ENCODE measurements at regions not wholly inside any gene's neighbourhood (a gene's known extent, or its start where the extent isn't known, plus 50 kb on each side); places are given as distances from the start of the nearest gene placed in this dataset.

DNA sequence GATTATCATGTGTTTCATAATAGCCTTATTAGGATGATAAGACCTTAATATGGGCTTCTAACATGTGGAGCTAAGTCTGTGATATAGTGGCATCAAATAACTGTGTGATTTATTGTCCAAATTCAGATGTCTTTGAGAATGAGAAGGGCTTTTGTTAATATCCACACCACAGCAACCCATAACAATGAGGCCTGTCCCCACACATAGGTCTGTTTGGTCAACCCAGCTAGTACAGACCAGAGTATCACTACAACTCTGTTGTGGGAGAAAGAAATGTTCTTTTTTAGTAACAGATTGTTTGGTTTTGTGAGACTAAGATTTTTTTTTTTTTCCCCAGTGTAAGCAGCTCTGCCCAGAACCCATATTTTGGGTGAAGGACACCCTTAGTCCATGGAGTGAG, 439.2 kb downstream of the PIK3C3 start:
- Histone ChIP-seq H3K4me2 (ENCODE audit: insufficient read depth, insufficient read length, low read length) (no peak overlapping the region), H3K27me3 (ENCODE audit: insufficient read depth, low read length) (no peaks in the 10 kb centered on the region), H3K4ac (ENCODE audit: low read depth, low read length) (no peak overlapping the region), H4K20me1 (ENCODE audit: control insufficient read depth, insufficient read depth, insufficient read length) (no peaks in the 10 kb centered on the region), H3K23ac (ENCODE audit: insufficient read length, low read depth, low read length) (no peak overlapping the region), H3T11ph (ENCODE audit: low read length) (no peak overlapping the region), H2AK5ac (ENCODE audit: insufficient read length, low read length) (no peak overlapping the region), H4K8ac (replicated peaks; ENCODE audit: insufficient read length, low read depth, low read length) (no peak overlapping the region), H2BK120ac (ENCODE audit: low read depth, low read length, poor library complexity, severe bottlenecking) (no peak overlapping the region), H3K9ac (ENCODE audit: extremely low read depth, insufficient read length, low read length) (no peak overlapping the region), H2AFZ (ENCODE audit: low read length) (no peak overlapping the region), H3K4me1 (ENCODE audit: insufficient read depth, low read length) (no peaks in the 10 kb centered on the region), H2BK20ac (ENCODE audit: low read depth, low read length, poor library complexity, severe bottlenecking) (no peak overlapping the region), H3K23me2 (ENCODE audit: insufficient read length, low read depth, low read length, poor library complexity, severe bottlenecking) (no peaks in the 10 kb centered on the region), H3K9me3 (ENCODE audit: control insufficient read depth, low read depth, low read length) (no peaks in the 10 kb centered on the region), H2BK12ac (ENCODE audit: insufficient read length, low read depth, low read length) (no peak overlapping the region), H3K79me1 (ENCODE audit: insufficient read depth, low read depth, low read length, poor library complexity, severe bottlenecking) (no peaks in the 10 kb centered on the region), H3K27ac (ENCODE audit: insufficient read length, low read depth, low read length) (no peak overlapping the region), H4K5ac (ENCODE audit: insufficient read length, low read depth, low read length) (no peak overlapping the region), H3K79me2 (ENCODE audit: insufficient read depth, low read length) (no peaks in the 10 kb centered on the region), H2BK15ac (ENCODE audit: low read depth, low read length) (no peak overlapping the region), H3K14ac (ENCODE audit: insufficient read depth, low read length) (no peak overlapping the region), H3K56ac (ENCODE audit: insufficient read length, low read depth, low read length) (no peak overlapping the region), H4K91ac (ENCODE audit: insufficient read length, low read depth, low read length) (no peak overlapping the region), H2BK5ac (ENCODE audit: insufficient read length, low read length) (no peak overlapping the region), H3K18ac (ENCODE audit: insufficient read length, low read depth, low read length) (no peak overlapping the region)
- DNase-seq = no peak
- Mint-ChIP-seq H3K27me3 (ENCODE audit: low read depth) (no peaks in the 10 kb centered on the region), H3K4me1 (no peaks in the 10 kb centered on the region), H3K9me3 (no peaks in the 10 kb centered on the region), H3K27ac (no peak overlapping the region), H3K4me3 (no peak overlapping the region), H3K36me3 (ENCODE audit: insufficient read depth in 1 of 3, low read depth in 3 of 3) (no peaks in the 10 kb centered on the region)
- TF ChIP-seq, protein P1, sequence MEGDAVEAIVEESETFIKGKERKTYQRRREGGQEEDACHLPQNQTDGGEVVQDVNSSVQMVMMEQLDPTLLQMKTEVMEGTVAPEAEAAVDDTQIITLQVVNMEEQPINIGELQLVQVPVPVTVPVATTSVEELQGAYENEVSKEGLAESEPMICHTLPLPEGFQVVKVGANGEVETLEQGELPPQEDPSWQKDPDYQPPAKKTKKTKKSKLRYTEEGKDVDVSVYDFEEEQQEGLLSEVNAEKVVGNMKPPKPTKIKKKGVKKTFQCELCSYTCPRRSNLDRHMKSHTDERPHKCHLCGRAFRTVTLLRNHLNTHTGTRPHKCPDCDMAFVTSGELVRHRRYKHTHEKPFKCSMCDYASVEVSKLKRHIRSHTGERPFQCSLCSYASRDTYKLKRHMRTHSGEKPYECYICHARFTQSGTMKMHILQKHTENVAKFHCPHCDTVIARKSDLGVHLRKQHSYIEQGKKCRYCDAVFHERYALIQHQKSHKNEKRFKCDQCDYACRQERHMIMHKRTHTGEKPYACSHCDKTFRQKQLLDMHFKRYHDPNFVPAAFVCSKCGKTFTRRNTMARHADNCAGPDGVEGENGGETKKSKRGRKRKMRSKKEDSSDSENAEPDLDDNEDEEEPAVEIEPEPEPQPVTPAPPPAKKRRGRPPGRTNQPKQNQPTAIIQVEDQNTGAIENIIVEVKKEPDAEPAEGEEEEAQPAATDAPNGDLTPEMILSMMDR (conservative IDR thresholded peaks at IDR 0.05) = no peak
